Fibroblast of the aortic adventitia (primary cell): ENCODE measurements at regions not wholly inside any gene's neighbourhood (a gene's known extent, or its start where the extent isn't known, plus 50 kb on each side); places are given as distances from the start of the nearest gene placed in this dataset.

ENCODE experiments used
- DNase-seq: peaks from one replicate; pipeline ENCODE4 v3.0.0-alpha.2; 2010; ENCODE audit warnings: low read depth
- H3K4me3 ChIP-seq: 2 replicates; pipeline ENCODE4 v1.5.1; 2011; ENCODE audit warnings: low read depth, mild to moderate bottlenecking, control low read depth, low read length, moderate library complexity
- TF ChIP-seq, protein P1 (sequence below): IDR thresholded peaks from 2 replicates; pipeline ENCODE4 v1.5.1; 2011; ENCODE audit warnings: mild to moderate bottlenecking, low read length, control low read depth, inconsistent platforms; ENCODE audit not compliant: insufficient read depth

GRCh38 chr2:120539937-120540718, 194.2 kb downstream of the INHBB start:
- peak; percentile 91 for DNase-seq
- H3K4me3 ChIP-seq: no peak overlapping the region
- TF ChIP-seq, protein P1, sequence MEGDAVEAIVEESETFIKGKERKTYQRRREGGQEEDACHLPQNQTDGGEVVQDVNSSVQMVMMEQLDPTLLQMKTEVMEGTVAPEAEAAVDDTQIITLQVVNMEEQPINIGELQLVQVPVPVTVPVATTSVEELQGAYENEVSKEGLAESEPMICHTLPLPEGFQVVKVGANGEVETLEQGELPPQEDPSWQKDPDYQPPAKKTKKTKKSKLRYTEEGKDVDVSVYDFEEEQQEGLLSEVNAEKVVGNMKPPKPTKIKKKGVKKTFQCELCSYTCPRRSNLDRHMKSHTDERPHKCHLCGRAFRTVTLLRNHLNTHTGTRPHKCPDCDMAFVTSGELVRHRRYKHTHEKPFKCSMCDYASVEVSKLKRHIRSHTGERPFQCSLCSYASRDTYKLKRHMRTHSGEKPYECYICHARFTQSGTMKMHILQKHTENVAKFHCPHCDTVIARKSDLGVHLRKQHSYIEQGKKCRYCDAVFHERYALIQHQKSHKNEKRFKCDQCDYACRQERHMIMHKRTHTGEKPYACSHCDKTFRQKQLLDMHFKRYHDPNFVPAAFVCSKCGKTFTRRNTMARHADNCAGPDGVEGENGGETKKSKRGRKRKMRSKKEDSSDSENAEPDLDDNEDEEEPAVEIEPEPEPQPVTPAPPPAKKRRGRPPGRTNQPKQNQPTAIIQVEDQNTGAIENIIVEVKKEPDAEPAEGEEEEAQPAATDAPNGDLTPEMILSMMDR: no peak

- no peak for DNase-seq
- TF ChIP-seq, protein P1: no peak
- H3K4me3 ChIP-seq: no peak overlapping the region
Measured at GRCh38 chr2:120540719-120541552, 194.7 kb upstream of the GLI2 start.

- DNase-seq: no peak
- TF ChIP-seq, protein P1: no peak
- H3K4me3 ChIP-seq: no peak overlapping the region
Measured at GRCh38 chr2:120541553-120541932, 194.1 kb upstream of the GLI2 start.

- DNase-seq: no peak
- TF ChIP-seq, protein P1: no peak
Measured at GRCh38 chr2:120541972-120542670, 193.5 kb upstream of the GLI2 start.

GRCh38 chr2:120542911-120543527, 192.6 kb upstream of the GLI2 start:
- DNase-seq: no peak
- no peak overlapping the region for H3K4me3 ChIP-seq
- TF ChIP-seq, protein P1: no peak

More at GRCh38 chr2:120541972-120542670, 193.5 kb upstream of the GLI2 start:
- no peak overlapping the region for H3K4me3 ChIP-seq

DNA sequence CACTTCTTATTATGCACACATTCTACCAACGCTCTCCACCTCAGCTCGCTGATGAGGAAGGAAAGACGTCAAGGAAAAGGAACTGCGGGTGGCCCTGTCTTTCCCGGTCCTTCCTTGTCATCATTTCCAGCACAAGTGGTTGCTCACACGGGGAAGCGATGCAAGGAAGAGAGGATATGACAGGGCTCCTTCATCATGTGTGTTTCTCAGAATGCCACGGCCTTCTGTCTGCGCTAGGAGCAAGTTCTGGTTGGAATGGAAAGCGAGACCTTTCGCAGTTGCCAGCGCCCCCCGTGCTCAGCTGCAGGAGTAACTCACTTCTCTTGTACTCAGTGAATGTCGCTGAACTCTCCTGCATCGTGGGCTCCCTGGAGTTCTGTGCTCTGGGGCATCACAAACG, 191.8 kb upstream of the GLI2 start:
- no peak overlapping the region for H3K4me3 ChIP-seq
- TF ChIP-seq, protein P1: no peak
- no peak for DNase-seq
